HUES48 (cell line): ENCODE measurements at regions not wholly inside any gene's neighbourhood (a gene's known extent, or its start where the extent isn't known, plus 50 kb on each side); places are given as distances from the start of the nearest gene placed in this dataset.

Experiments
- H3K27ac ChIP-seq: one replicate; pipeline ENCODE4 v1.7.0; 2013; ENCODE audit warnings: low read depth, low read length, inconsistent platforms
- H3K27me3 ChIP-seq: 2 replicates; pipeline ENCODE4 v1.6.1; 2013; ENCODE audit warnings: mild to moderate bottlenecking, low read length; ENCODE audit not compliant: control insufficient read depth, insufficient read depth
- H3K36me3 ChIP-seq: 2 replicates; pipeline ENCODE4 v1.6.1; 2013; ENCODE audit warnings: low read length; ENCODE audit not compliant: control insufficient read depth, insufficient read depth
- H3K4me1 ChIP-seq: 2 replicates; pipeline ENCODE4 v1.6.1; 2013; ENCODE audit warnings: mild to moderate bottlenecking, low read length; ENCODE audit not compliant: control insufficient read depth, insufficient read depth
- H3K4me3 ChIP-seq: 2 replicates; pipeline ENCODE4 v1.5.1; 2013; ENCODE audit warnings: mild to moderate bottlenecking, low read depth, low read length
- H3K9ac ChIP-seq: 2 replicates; pipeline ENCODE4 v1.6.1; 2013; ENCODE audit warnings: mild to moderate bottlenecking, low read depth, low read length, moderate library complexity
- H3K9me3 ChIP-seq: 2 replicates; pipeline ENCODE4 v1.6.1; 2013; ENCODE audit warnings: low read length; ENCODE audit not compliant: control insufficient read depth, insufficient read depth

DNA sequence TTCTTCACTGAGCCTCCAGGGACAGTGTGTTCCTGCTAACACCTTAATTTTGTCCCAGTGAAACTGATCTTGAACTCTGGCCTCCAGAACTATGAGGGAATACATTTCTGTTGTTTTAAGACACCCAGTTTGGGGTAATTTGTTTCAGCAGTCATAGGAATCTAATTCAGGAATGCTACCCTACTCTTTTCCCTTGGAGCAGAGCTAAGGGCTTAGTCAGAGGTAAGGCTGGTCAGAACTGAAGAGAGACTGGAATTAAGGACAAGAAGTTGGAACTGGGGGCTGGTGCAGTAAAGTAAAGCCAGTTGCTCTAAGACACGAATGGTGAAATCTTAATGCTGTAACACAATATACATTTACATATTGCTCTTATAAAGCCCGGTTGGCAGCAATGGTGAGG, 809.7 kb downstream of the MAFB start:
- no peaks in the 10 kb centered on the region for H3K36me3 ChIP-seq
- no peaks in the 10 kb centered on the region for H3K27me3 ChIP-seq
- 0 out of 2 replicates have a peak, but pooled peaks cover 7% of the 10 kb centered on the region for H3K4me1 ChIP-seq
- H3K9ac ChIP-seq, result no peak overlapping the region
- no peak overlapping the region for H3K4me3 ChIP-seq
- peaks cover 3% of the 10 kb centered on the region for H3K9me3 ChIP-seq
- no peak overlapping the region for H3K27ac ChIP-seq

DNA sequence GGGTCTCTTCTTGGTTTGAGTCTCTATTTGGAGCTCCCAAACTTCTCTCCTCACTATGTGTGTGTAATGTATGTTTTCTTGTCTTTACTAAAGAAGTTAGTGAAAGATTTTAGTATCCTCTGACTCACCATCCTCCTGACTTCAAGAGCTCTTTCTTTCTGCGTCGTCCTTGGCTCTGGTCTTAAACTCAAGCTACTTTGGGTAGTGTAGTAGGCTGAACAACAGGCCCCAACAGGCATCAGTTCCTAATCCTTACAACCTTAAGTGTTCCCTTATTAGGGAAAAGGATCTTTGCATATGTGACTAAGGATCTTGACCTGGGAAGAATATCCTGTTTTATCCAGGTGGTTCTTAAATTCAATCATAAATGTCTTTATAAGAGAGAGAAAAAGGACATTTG, 810.2 kb downstream of the MAFB start:
- H3K9me3 ChIP-seq, result peaks cover 3% of the 10 kb centered on the region
- no peak overlapping the region for H3K4me3 ChIP-seq
- H3K4me1 ChIP-seq, result 0 out of 2 replicates have a peak, but pooled peaks cover 7% of the 10 kb centered on the region
- no peaks in the 10 kb centered on the region for H3K36me3 ChIP-seq
- H3K27me3 ChIP-seq, result no peaks in the 10 kb centered on the region
- no peak overlapping the region for H3K27ac ChIP-seq
- H3K9ac ChIP-seq, result no peak overlapping the region

DNA sequence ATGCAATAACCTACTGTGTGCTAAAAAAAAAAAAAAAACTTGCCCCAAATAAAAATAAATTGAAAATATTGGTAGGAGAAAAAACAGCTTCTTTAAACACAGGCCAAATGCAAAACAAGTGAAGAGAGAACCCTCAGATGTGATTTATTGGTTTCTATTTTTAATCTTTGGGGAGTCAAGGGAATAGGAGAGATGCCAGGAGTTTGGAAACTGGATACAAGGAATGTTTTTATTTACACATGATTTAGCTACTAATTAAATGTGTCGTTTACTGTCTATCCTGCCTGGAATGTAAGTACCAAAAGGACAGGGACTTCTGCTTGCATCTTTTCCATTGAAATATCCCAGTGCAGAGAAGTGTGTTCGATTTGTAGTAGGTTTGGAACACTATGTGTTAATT, 810.7 kb downstream of the MAFB start:
- H3K36me3 ChIP-seq, result no peaks in the 10 kb centered on the region
- H3K4me3 ChIP-seq, result no peak overlapping the region
- H3K4me1 ChIP-seq, result 0 out of 2 replicates have a peak, but pooled peaks cover 7% of the 10 kb centered on the region
- no peaks in the 10 kb centered on the region for H3K27me3 ChIP-seq
- peaks cover 3% of the 10 kb centered on the region for H3K9me3 ChIP-seq
- no peak overlapping the region for H3K27ac ChIP-seq
- no peak overlapping the region for H3K9ac ChIP-seq

DNA sequence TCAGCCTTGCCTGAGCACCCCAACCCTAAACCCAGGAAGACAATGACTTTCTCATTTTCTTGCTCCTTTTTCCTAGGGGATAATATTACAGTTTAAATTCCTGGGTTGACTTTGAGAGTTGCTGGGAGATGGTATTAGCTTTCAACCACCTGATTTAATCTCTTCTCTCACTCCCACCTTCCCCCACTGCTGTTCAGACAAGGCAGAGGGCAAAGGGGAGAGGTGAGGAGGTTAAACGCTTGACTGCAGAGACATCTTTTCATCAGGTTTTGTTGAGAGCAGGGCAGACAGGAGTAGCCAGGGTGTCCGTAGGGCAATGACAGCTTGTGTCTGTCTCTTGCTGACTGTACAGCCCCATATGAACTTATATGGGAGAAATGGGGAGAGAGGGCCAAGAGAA, 811.2 kb downstream of the MAFB start:
- H3K4me3 ChIP-seq, result no peak overlapping the region
- no peaks in the 10 kb centered on the region for H3K36me3 ChIP-seq
- H3K9ac ChIP-seq, result no peak overlapping the region
- H3K4me1 ChIP-seq, result 0 out of 2 replicates have a peak, but pooled peaks cover 7% of the 10 kb centered on the region
- H3K27me3 ChIP-seq, result no peaks in the 10 kb centered on the region
- no peak overlapping the region for H3K27ac ChIP-seq
- H3K9me3 ChIP-seq, result peaks cover 3% of the 10 kb centered on the region

DNA sequence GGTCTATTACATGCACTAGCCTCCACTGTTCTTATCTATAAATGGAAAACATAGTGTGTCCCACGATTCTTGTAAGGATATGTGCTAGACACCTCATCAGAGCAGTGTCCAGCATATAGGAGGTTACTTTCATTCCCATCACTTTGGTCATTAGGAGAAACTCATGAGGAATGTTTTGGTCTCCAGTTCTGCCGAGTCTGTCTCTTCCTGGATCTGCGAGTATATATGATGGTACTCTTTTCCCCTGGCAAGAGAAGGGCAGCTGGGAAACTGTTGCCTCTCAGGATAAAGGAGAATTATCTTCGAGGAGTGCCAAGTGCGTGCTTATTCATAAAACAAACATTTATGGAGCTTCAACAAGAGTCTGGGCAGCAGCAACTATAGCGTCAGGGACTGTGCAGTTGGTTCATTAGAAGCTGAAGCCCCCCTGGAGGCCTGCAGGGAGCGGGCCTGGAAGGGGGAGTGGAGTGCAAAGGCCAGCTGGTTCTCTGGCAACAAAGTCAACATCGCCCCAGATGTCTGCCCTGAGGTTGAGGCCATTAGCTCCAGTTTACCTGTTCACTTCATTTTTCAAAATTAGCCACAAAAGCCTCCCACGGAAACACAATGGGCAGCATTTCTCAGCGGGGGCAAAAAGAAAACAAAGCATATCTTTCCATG, 811.9 kb downstream of the MAFB start:
- H3K4me1 ChIP-seq, result 0 out of 2 replicates have a peak, but pooled peaks cover 7% of the 10 kb centered on the region
- no peak overlapping the region for H3K27ac ChIP-seq
- peaks cover 1% of the 10 kb centered on the region for H3K9me3 ChIP-seq
- no peak overlapping the region for H3K9ac ChIP-seq
- H3K36me3 ChIP-seq, result no peaks in the 10 kb centered on the region
- H3K4me3 ChIP-seq, result no peak overlapping the region
- H3K27me3 ChIP-seq, result no peaks in the 10 kb centered on the region

DNA sequence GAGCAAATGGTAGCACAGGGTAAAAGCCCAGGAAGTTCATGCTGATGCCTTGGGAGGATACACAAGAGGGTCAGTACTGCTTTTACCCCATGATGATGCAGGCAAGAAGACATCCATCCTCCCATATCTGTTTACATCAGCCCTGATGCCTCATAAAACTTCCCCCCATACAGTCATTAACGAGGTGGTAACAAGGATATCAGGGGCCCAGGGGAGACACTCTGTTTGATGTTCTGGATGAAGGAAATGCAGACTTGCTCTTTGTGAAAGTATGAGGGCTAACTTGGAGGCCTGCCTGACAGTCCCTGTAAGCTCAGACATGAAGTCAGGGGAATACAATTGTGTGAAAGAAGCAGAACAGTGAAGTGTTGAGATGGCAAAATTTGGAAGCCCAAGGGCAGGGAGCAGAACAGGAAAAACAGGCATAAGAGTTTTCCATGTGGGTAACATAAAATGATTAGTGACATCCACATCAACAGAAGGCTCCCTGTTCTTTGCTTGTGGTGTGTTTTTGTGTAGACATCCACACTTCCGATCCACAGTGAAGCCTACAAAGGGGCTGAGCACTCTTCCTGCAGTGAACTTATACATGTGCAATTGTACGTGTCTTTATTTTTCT, 813.4 kb downstream of the MAFB start:
- H3K4me3 ChIP-seq, result no peak overlapping the region
- 0 out of 2 replicates have a peak, but pooled peaks cover 7% of the 10 kb centered on the region for H3K4me1 ChIP-seq
- H3K36me3 ChIP-seq, result no peaks in the 10 kb centered on the region
- H3K9me3 ChIP-seq, result no peaks in the 10 kb centered on the region
- H3K9ac ChIP-seq, result no peak overlapping the region
- no peaks in the 10 kb centered on the region for H3K27me3 ChIP-seq
- H3K27ac ChIP-seq, result no peak overlapping the region

DNA sequence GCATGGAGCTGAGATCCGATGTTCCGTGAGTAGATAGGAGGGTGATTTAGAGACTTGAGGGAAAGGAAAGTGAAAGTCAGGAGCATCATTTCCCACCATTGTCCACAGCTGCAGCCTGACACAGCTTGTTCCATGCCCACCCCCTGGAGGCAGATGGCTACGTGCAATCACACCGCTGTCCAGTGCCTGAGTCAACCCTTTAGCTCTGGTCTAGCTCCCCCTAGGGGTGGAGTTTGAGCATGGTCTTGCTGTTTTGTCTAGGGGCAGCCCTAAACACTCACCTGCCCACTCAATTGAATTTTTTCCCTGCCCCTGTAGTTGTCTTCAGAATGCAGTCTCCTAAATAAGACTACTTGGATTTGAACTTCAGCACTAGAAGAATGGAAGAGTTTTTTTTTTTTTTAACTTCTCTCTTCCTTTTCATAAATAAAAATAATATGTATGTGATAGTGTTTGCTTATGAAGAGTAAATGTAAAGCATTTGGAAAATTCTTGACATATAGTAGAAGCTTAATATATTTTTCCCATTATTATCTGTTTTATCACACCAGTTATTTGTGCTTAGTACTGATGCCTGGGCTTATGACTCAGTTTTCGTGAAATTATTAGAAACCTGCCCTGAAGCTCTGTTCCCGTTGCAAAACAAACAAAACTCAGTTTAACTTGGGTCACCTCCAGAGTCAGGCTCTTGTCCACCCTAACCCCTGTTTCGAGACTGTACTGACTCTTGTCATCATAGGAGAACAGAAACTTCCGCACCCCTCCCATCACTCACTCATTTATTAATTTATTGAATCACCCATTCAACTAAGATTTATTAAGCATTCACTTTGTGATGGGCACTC, 814.8 kb downstream of the MAFB start:
- Histone ChIP-seq H3K9me3 (no peaks in the 10 kb centered on the region), H3K4me3 (no peak overlapping the region), H3K36me3 (no peaks in the 10 kb centered on the region), H3K27me3 (no peaks in the 10 kb centered on the region), H3K9ac (no peak overlapping the region), H3K4me1 (0 out of 2 replicates have a peak, but pooled peaks cover 7% of the 10 kb centered on the region), H3K27ac (no peak overlapping the region)

DNA sequence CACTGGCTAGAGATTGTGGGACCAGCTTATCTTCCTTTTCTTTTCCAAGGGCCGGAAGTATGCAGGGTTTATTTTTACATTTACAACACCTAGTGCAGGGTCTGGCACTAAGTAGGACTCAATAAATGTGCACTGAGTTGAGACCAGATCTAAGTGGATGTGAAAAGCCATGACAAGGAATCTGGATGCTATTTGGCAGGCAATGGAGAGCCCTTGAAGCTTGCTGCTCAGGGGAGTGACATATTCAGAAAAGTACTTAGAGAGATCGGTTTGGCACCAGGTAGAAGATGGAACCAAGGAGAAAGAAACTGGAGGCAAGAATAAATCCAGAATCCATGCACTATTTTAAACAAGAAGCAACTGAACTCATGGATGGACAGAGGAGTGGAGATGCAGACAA, 815.8 kb downstream of the MAFB start:
- Histone ChIP-seq H3K27me3 (no peaks in the 10 kb centered on the region), H3K27ac (no peak overlapping the region), H3K9ac (no peak overlapping the region), H3K4me1 (no peaks in the 10 kb centered on the region), H3K36me3 (no peaks in the 10 kb centered on the region), H3K9me3 (no peaks in the 10 kb centered on the region), H3K4me3 (no peak overlapping the region)

DNA sequence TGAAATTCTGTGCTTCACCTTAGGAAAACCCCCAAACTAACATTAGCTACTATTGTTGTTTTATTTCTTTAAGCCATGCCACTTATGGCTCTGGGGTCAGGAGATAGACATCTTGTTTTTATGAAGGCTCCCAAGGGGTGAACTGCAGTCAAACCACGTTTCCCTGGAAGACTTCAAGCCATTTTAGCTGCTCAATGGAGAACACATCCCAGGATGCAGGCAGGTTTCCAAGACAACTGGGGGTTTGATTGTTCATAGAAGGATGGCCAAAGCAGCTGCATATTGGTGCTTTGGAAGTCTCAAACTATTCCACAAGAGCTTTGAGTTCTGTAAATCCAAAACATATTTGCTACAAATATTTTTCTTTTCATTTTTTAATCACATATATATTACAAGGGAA, 818.0 kb downstream of the MAFB start:
- no peak overlapping the region for H3K9ac ChIP-seq

DNA sequence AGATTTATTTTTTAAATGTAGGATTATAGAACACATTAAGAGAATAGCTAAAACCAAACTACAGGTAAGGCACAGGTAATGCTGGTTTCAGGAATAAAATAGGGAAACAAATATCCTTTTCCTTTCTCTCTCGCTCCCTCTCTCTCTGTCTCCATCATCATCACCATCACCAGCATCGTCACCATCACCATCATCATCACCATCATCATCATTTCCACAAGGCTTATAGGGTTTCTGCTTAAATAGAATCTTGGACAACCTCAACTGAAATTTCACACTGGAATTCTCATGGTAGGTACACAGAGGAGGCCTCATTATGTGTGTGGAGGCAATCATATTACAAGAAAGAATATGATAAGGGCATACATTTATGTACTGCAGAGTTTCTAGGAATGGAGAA, 823.6 kb downstream of the MAFB start:
- Histone ChIP-seq H3K9ac (no peak overlapping the region), H3K36me3 (no peaks in the 10 kb centered on the region), H3K4me1 (no peaks in the 10 kb centered on the region), H3K27me3 (no peaks in the 10 kb centered on the region), H3K27ac (no peak overlapping the region), H3K9me3 (no peaks in the 10 kb centered on the region), H3K4me3 (no peak overlapping the region)

More for the DNA sequence above, 818.0 kb downstream of the MAFB start:
- no peaks in the 10 kb centered on the region for H3K9me3 ChIP-seq
- H3K4me1 ChIP-seq, result no peaks in the 10 kb centered on the region
- no peaks in the 10 kb centered on the region for H3K27me3 ChIP-seq
- H3K36me3 ChIP-seq, result no peaks in the 10 kb centered on the region
- no peak overlapping the region for H3K27ac ChIP-seq
- no peak overlapping the region for H3K4me3 ChIP-seq

DNA sequence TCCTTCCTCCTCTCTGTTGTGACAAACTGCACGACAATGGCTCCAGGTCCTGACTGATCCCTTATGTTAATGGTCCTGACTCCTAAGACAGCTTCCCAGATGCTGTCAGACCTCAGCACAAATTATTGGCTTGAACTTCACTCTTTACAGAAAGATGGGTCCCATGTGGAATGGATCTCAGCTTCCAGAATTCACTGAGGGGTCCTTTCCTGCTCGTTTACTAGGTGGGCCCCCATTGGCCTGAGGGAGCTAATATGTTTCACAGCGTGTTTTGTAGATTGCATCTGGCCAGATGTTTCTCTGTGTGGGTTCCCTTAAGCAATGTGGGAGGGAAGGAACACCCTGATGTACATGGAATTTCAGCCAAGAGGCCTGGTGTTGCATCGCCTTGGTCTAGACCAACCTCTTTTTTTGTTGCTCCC, 826.6 kb downstream of the MAFB start:
- Histone ChIP-seq H3K9me3 (no peaks in the 10 kb centered on the region), H3K27me3 (no peaks in the 10 kb centered on the region), H3K9ac (no peak overlapping the region), H3K4me1 (no peaks in the 10 kb centered on the region), H3K4me3 (no peak overlapping the region), H3K27ac (no peak overlapping the region), H3K36me3 (no peaks in the 10 kb centered on the region)
